ENCODE measurements at regions not wholly inside any gene's neighbourhood (a gene's known extent, or its start where the extent isn't known, plus 50 kb on each side); places are given as distances from the start of the nearest gene placed in this dataset.
A peak's percentile ranks its signal among the peaks of the same experiment; 100 is the strongest.
"Not testable (repeated sequence)": the region's sequence is repeated elsewhere in the genome, so short reads cannot be mapped to it uniquely, and the experiment has no call there.

- peak; percentile 69 for DNase-seq
These were observed 133.4 kb downstream of the SLC1A3 start for GRCh38 chr5:36739751-36740221.

- no peak for DNase-seq
These were observed 134.0 kb downstream of the SLC1A3 start for GRCh38 chr5:36740259-36740898.

GRCh38 chr5:36741128-36741527, 134.7 kb downstream of the SLC1A3 start:
- no peak for DNase-seq

DNA sequence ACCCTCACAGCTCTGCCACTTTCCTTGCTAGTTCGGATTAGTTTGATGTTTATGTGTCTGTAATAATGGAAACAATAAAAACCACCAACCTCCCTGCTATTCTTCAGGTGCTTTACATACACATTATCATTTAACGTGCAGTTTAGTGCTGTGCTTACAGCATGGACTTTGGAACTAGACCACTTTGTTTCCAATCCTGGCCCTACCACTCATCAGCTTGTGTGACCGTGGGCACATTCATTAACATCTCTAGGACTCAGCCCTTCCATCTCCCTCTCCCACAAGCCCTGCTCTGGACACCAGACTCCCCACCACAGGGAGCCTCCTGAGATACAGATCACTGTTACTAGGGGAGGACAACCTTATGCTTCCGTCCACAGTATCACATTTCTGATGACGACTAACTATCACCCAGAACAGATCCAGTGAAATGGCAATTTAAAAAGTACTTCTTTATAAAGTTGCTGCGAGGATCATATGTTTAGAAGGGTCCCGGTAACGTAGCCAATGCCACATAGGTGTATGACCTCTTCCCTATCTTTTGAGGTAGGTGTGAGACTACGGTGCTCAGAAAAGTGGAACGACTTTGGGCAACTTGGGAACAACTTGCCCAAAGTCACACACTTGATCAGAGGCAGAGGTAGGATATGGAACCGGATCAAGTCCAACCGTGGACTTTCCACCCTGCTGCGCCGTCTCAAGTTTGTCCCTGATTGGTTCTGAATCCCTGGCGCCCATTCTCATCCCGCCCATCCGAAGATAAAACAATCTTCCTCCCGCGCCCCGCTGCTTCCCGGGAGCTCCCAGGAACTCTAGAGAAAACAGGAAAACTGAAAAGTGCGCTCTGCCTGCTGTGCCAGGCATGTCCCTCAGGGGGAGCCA, 132.4 kb upstream of the NIPBL start:
- no peak for DNase-seq

DNA sequence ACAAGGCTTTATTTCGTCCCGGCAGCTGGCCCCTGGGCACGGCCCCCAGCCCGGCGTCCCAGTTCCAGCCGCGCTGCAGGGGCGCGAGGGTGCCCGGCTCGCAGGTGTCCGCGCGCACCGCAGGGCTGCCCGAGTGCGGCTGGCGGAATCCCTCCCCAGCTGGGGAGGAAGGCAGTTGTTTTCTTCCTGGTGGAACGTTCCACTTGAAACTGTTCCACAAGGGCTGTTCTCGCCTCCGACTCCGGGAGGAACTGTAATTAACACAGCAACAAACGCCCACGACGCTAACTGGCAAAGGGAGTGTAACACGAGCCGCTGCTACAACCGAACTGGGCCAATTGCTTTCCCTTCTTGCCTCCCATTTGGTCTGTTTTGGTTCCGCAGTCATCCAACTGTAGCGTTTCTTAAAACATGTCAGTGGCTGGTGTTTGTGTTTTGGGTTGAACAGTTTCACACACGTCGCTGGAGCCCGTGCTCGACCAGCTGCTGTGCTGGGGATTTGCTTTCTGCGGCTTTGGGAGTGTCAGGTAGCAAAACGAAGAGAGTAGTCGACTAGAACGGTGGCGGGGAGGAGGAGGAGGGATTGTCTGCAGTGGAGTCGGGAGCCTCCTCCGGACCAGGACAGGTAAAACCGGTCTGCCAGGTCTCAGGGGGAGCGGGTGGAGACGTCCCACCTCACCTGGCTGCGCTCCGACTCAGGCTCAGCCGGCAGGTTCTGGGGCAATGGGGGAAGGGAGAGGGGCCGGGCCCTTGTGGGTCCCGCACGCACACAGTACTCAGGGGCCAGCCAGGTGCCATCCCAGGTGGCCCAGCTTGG, 131.6 kb upstream of the NIPBL start:
- DNase-seq, result peak; percentile 22

GRCh38 chr5:36747794-36748193, 128.8 kb upstream of the NIPBL start:
- not testable (repeated sequence) for DNase-seq

- no peak for DNase-seq
These were observed 124.7 kb upstream of the NIPBL start for GRCh38 chr5:36751886-36752285.

GRCh38 chr5:36755342-36755741, 121.2 kb upstream of the NIPBL start:
- no peak for DNase-seq

GRCh38 chr5:36755920-36756488, 120.6 kb upstream of the NIPBL start:
- no peak for DNase-seq

- no peak for DNase-seq
These were observed 119.7 kb upstream of the NIPBL start for GRCh38 chr5:36756848-36757247.

DNA sequence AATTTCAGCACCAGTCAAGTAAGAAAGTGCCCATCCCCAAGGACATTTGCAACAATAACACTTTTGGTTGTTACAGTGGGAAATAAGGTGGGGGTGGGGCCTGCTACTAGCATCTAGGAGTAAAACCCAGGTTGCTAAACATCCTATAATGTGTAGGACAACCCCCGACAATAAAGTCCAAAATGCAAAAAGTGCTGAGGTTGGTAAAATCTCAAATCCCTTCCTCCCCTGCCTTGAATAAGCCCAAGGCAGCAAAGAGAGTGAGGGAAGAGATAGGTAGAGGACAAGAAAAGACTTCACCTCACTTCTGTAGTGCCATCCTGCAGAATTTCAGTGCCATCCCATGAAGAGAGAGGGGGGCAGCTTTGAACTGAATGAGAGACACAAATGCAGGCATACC, 117.5 kb upstream of the NIPBL start:
- DNase-seq, result no peak

- no peak for DNase-seq
These were observed 113.1 kb upstream of the NIPBL start for GRCh38 chr5:36763454-36763853.

GRCh38 chr5:36765876-36766275, 110.7 kb upstream of the NIPBL start:
- no peak for DNase-seq

DNA sequence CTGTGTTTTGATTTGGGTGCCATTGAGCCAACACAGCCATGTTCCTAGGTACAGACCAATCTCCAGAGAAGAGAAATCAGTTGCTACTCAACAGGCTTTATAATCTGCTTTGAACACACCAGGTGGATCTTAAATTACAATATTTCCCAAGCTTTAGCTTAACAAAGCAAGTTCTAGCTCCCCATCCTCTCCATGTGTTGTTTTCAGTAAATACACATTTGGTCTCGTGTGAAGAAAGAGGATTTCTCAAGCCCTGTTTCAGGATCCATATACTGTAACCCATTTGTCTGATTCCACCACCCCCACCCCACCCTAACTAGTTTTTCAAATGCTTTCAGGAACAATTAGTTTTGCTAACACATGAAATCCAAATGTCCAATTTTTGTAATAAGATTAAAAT, 109.6 kb upstream of the NIPBL start:
- no peak for DNase-seq

GRCh38 chr5:36768450-36768849, 108.1 kb upstream of the NIPBL start:
- DNase-seq, result no peak

DNA sequence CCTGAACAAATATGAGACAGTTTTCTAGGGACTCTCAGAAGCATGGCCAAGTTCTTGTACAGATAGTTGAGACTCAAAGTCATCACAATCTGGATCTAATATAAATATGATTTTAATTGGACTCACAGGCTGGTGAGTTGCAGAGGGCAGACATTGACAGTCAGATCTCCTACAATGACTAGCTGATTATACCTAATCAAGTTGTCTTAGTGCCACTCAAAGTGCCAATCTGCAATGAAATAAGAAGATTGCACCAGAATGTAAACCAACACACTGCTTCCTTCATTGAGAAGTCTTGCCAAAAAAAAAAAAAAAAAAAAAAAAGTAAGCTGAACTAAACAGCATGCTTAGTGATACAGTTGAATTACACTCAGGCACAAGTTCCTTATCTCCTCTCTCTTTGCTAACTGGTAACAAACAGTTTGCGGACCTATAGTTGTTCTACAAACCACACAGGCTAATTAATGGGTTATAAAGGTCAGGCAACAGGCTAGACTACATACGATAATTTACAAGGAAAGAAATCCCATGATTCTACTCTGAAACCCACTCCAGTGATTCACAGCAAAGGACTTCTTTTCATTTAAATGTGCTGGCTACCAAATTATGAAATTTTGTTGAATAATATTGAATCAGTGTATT, 107.3 kb upstream of the NIPBL start:
- DNase-seq, result no peak

GRCh38 chr5:36770125-36770524, 106.4 kb upstream of the NIPBL start:
- no peak for DNase-seq

- DNase-seq, result no peak
These were observed 104.1 kb upstream of the NIPBL start for GRCh38 chr5:36772276-36773140.

- DNase-seq, result no peak
These were observed 99.3 kb upstream of the NIPBL start for GRCh38 chr5:36777105-36777757.

- DNase-seq, result no peak
These were observed 98.2 kb upstream of the NIPBL start for GRCh38 chr5:36778336-36778735.

GRCh38 chr5:36782612-36783011, 94.0 kb upstream of the NIPBL start:
- not testable (repeated sequence) for DNase-seq

Data from activated CD4-positive, alpha-beta T cell treated with anti-CD3 and anti-CD28 coated beads, Interleukin-2, amount 50 U/mL, for 1 hour (primary cell).